Gastroesophageal sphincter (tissue), 3 donors: ENCODE measurements at regions not wholly inside any gene's neighbourhood (a gene's known extent, or its start where the extent isn't known, plus 50 kb on each side); places are given as distances from the start of the nearest gene placed in this dataset.

ENCODE experiments used
- CTCF ChIP-seq, 4 experiments: fragments of 200-600 bp in 2 of 4; fragments of 450-650 bp in 2 of 4; sonication (generic) in 1 of 4; IDR thresholded peaks; one replicate each; pipeline ENCODE4 v1.5.1; 2017 to 2019; ENCODE audit warnings: antibody characterized with exemption in 4 of 4, mild to moderate bottlenecking in 2 of 4, moderate library complexity in 2 of 4
- EP300 ChIP-seq: sonication (generic); formaldehyde crosslinking; IDR thresholded peaks from one replicate; pipeline ENCODE4 v1.6.1; 2017; ENCODE audit warnings: antibody characterized with exemption, mild to moderate bottlenecking
- POLR2A ChIP-seq, 2 donors: fragments of 450-650 bp; IDR thresholded peaks; one replicate each; pipeline ENCODE4 v1.6.1; 2017; ENCODE audit warnings: antibody characterized with exemption in 2 of 2, mild to moderate bottlenecking in 2 of 2, moderate library complexity in 1 of 2

- TF ChIP-seq CTCF (IDR thresholded peaks at IDR 0.05) (no peak), POLR2A (IDR thresholded peaks at IDR 0.05) (no peak), EP300 (no peak)
Measured at GRCh38 chr16:86735727-86736126, 157.4 kb downstream of the FOXL1 start.
